SK-N-MC (cell line): ENCODE measurements at regions not wholly inside any gene's neighbourhood (a gene's known extent, or its start where the extent isn't known, plus 50 kb on each side); places are given as distances from the start of the nearest gene placed in this dataset.

ENCODE experiments used
- EZH2 ChIP-seq: fragments of 200-600 bp; sonication (generic); IDR thresholded peaks from one replicate; pipeline ENCODE4 v1.6.1; 2017; ENCODE audit warnings: antibody characterized with exemption
- FOXP2 ChIP-seq: optimal IDR thresholded peaks from 2 replicates; pipeline ENCODE3; 2011; ENCODE audit warnings: mild to moderate bottlenecking, moderate library complexity; ENCODE audit not compliant: insufficient read depth; ENCODE audit errors: extremely low read length, control extremely low read depth
- POLR2AphosphoS5 ChIP-seq: IDR thresholded peaks from 2 replicates; pipeline ENCODE4 v1.6.1; 2012; ENCODE audit warnings: mild to moderate bottlenecking, low read depth, low read length, borderline replicate concordance

- TF ChIP-seq POLR2AphosphoS5 (no peak), EZH2 (no peak), FOXP2 (no peak)
These were observed 637.5 kb downstream of the DSC3 start for GRCh38 chr18:30405038-30405437.
